ENCODE measurements at regions not wholly inside any gene's neighbourhood (a gene's known extent, or its start where the extent isn't known, plus 50 kb on each side); places are given as distances from the start of the nearest gene placed in this dataset.

DNA sequence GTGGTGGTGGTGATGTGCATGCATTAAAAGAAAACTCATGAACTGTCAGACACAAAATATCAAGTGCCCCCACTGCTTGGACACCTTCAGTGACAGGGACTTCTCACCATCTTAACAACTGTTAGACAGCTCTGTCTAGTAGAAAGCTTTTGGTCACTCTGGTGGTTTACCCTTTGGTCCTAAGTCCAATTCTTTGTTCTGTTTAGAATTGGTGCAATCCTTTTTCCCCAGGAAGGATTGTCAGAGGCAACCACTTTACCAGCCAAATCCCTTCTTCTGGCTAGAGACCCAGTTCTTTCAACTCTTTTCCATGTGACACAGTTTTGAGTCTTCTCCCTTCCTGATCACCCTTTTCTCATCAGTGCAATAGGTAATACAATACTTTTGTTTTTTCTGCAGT, 140.2 kb downstream of the SEC61B start:
- no peak for DNase-seq (ENCODE audit: low read depth in 1 of 2, low spot score in 1 of 2)

DNA sequence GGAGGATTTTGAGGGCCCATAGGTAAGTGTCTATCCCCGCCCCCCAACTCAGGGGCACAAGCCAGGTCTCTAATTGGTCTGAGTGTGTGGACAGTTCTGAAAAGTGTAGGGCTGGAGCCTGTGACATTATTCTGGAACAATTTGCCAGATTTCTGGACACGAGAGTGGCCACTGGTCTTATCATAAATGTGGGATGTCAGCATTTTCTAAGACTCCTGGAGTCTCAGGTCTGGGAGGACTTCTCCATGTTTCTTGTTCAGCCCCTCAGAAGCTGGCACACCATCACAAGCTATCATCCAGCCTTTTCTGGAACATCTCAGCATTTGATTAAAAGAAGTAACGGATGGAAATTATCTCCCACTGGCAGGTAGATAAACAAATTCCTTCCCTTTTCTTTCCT, 141.4 kb downstream of the SEC61B start:
- no peak for DNase-seq (ENCODE audit: low read depth in 1 of 2, low spot score in 1 of 2)

DNA sequence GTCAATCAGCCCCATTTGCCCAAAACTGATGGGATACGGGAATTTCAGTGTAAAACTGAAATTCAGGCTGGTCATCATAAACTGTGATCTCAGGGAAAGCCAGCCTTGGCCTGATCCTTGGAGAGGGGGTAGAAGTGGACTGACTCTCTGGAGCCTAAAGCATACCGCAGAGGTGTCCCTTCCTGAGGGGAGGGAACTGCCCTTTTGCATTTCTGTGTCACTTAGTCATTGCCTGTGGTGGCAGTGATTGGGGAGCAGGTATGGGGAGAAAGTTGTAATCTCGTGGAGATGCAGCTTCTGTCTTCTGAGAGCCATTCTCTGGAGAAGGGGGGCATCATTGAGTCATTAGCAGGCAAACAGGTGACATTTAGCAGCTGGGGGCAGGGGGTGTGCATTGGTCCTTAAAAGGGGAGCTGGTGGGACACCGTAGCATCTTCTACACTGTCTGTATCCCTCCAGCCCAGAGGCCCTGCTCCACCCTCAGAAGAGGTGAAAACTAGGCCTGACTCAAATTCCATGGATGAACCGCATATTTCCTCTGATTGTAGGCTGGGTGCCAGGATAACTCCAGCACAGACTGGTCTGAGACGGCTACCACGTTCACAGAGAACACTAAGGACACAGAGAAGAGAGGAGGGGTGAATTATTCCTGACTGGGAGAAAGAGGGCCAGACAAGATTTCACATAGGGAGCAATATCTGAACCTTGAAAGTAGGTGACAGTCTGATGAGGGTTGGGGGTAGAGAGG, 143.3 kb downstream of the SEC61B start:
- no peak for DNase-seq (ENCODE audit: low read depth in 1 of 2, low spot score in 1 of 2)

DNA sequence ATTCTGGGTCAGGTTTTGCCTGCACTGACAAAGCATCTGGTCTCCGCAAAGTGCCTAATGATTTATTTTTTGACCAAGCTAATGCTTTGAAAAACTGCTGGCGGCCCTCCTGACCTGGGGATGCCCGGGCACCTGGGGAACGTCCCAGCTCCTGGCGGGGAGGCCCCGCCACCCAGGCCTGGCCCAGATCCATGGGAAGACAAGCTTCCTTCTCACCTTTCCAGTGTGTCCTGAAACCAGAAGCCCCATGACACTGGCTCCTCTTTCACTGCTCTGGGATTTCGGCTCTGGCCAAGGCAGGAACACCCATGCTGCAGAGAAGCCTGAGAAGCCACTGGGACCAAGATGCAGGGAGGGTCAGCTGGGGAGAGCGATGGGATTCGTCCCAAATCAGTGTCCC, 144.1 kb downstream of the SEC61B start:
- DNase-seq (ENCODE audit: low read depth in 1 of 2, low spot score in 1 of 2) = no peak

DNA sequence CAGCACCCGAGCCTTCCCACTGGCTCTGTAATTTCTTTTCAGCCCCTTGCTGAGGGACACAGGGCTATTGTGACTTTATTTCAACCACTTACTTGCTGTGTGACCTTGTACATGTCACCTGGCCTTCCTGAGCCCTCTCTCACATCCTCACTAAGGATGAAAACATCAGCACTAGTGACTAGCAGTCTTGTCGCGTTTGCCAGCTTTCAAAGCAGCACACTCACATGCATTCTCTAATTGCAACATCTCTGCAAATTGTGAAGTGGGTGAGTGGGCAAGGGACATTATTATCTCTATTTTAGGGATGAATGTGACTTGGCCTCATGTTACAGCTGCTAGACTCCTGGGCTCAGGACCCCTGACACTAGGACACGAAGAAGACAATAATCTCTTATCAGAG, 144.5 kb downstream of the SEC61B start:
- no peak for DNase-seq (ENCODE audit: low read depth in 1 of 2, low spot score in 1 of 2)

DNA sequence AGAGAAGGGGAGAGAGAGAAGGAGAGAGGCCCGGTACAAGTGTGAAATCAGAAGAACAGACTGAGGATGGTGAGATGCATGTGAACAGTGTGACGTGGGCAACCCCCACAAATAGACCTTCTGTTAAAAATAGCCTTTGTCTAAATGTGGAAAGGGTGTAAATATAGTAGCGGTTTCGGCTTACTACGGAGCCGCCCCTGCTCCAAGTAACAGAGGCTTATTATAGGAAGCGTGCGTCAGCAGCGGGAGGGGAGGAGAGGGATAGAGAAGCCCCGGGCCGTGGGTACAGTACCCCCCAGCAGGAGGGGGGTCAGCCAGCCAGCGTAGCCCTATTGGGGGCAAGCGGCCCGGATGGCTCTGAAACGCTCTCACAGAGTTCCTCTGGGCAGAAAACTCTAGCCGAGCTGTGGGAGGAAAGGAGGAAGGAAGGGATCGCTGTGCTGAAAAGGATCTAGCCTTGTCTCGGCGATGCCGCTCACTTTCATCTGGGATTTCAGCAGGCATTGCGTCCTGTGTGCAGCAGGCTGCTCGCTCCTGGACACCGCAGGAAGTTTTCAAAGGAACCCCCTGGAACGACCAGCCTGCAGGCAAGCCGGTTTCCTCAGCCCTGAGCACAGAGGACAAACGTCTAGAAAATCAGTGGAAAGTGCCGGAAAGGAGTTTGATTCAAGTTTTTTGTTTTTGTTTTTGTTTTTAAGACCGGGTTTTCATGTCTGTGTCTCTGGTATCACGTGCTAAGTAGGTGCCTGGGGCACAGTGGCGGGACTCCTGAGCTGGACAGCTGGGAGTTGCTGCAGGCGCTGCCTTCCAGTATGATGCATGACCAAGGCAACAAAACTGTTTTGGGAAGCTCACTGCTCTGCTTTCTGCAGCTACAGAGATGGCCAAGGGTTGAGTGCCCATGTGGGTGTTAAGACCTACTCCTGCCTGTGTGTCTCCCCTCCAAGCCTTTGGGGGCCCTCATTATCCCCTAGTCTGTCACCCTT, 146.6 kb downstream of the SEC61B start:
- no peak for DNase-seq (ENCODE audit: low read depth in 1 of 2, low spot score in 1 of 2)

DNA sequence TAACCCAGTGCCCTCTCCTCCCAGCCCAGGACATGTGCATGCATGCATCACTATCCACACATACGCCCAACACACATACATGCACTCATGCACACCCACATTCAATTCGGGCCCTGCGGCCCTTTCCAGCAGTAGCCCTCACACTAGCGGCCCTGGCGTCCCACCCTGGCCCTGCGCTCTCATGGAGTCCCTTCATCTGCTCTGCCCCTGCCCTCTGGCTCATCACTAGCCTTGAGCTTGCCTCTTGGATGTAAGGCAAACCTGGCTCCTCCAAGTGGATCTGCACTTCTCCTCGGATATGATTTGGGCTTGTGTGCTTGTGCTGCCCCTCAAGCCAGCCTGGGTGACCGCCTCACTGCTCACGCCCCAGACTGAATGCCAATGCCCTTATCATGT, 147.2 kb downstream of the SEC61B start:
- no peak for DNase-seq (ENCODE audit: low read depth in 1 of 2, low spot score in 1 of 2)

DNA sequence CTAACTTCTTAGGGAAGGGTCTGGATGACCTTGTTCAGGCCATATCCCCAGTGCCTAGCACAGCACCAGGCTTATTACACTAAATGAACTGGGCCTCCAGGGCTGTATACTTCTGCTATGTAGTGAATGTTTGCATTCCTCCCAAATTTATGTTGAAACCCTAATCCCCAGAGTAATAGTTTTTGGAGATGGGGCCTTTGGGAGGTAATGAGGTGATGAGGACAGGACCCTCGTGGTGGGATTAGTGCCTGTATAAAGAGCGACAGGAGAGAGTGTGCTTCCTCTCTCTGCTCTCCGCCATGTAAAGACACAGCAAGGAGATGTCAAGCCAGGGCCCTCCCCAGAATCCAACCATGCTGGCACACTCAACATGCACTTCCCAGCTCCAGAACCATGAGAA, 148.3 kb downstream of the SEC61B start:
- no peak for DNase-seq (ENCODE audit: low read depth in 1 of 2, low spot score in 1 of 2)

DNA sequence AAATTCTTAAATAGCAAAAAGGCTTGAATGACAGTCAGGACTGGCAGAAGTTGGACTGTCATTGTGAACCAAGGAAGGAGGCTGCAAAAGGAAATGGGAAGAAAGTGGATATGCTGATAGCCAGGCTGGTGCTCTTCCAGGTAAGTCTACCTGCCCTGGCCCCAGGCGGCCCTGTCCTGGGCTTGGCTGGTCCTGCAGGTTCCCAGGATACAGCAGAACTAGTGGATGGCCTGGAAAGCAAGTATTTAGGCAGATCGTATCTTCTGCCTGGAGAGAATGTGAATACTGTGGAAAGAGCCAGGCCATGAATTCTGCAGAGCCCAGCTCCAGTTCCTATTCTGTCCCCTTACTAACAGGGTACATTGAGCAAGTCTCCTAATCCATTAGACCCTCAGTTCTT, 149.3 kb downstream of the SEC61B start:
- no peak for DNase-seq (ENCODE audit: low read depth in 1 of 2, low spot score in 1 of 2)

DNA sequence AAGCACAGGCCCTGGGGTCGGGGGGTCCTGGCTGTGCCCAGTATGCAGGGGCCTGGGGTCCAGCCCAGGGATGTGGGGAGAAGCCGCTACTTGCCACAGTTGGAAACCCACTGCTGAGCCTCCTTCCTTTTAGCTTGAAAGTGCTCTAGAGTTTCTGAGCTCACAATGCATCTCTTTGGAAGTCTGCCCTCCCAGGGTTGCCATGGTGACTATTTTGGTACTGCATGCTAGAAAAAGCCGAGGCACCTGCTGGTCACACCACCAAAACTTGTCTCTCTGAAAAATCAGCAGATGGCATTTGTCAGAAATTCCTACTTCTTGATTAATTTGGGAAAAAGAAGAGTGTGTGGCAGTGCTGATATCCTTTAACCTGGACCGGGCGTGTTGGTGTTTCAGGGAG, 151.8 kb downstream of the SEC61B start:
- no peak for DNase-seq (ENCODE audit: low read depth in 1 of 2, low spot score in 1 of 2)

DNA sequence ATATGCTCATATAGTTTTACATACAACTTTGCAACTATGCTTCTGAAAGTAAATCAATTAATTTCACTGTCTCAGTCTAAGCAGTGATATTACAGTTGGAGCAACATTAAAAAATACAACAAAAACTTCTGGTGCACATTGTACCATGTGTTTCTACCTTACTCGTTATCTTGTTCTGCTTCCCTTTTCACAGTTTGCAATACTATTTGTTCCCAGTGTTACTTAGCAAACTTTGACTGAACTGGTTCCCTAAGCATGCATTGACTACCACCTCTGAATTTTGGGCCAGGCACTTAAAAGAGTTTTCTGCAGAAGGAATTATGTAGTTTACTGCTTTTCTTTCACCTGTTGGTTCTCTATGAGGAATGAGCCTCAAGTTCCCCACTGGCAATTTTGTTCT, 152.7 kb downstream of the SEC61B start:
- DNase-seq (ENCODE audit: low read depth in 1 of 2, low spot score in 1 of 2) = no peak

DNA sequence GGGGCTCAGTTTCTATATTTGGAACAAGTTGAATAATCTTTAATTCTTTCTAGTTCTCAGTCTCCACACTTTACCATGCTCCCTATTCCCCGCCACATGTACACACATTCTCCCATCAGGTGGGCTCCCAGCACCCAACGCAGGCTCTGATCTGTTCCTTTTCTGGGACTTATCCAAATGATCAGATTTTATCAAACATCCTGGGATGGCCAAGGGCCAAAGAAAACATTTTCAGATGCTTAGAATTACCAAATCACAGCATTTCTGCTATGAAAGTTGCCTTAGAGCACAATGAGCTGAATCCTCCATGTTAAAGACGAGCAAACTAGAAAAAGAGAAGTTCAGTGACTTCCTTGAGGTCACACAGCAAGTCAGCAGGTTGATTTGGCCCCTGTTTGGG, 153.4 kb downstream of the SEC61B start:
- no peak for DNase-seq (ENCODE audit: low read depth in 1 of 2, low spot score in 1 of 2)

DNA sequence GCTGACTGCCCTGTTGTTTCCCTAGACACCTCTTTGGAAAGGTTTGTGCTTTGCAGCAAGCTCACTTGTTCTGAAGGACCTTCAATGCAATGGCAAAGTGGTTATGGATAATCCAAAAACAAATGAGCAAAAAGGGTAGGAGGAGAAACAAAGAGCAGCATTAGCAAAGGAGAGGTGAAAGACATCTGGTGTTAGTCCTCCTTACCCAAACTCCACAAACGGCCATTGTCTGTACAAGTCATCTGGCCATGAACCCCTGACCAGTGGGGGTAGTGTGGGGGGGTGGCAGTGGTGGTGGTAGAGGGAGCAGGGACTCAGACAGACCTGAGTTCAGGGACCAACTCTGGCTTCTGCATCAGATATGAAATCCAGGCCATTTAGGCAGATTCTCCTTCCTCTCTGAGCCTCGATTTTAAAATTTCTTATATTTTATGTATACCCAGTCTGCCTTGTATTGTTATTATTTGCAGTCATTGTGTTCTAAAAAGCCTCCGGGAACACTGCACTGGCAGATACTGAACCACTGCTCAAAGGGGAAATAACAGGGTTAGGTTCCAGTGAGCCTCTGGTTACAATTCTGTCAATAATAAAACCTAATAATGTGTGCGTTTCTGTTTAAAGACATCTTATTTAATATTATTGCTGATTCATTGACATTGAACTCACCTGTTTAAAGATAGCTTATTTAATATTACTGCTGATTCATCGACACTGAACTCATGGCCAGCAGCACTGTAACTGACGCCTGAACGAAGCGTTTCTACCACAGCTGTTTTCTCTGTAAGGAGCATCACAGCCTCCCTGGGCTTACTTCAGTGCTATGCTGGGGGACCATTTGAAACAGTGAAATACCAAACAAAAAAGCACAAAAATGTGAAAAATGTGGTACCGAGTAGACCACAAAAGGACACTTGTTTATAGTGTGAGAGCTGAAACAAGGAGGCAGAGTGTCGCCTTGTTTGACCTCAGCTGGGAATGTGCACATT, 156.0 kb downstream of the SEC61B start:
- no peak for DNase-seq (ENCODE audit: low read depth in 1 of 2, low spot score in 1 of 2)

DNA sequence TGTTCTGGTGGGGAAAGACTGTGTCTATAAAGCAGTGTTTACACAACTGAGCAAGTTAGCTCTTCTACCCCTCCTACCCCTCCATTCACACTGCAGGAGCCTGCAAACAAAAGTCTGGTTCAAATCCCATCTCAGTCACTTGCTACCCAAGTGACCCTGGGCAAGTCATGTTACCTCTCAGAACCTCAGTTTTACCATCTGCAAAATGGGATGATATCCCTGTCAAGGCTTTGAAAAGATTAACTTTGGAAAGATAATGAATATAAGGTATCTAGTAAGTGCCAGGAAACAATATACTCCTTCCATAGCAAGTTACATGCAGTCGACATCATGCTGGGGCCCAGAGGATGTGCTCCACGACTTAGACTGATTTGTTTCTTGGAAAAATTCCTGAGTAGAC, 161.5 kb downstream of the SEC61B start:
- DNase-seq (ENCODE audit: low read depth in 1 of 2, low spot score in 1 of 2) = no peak

DNA sequence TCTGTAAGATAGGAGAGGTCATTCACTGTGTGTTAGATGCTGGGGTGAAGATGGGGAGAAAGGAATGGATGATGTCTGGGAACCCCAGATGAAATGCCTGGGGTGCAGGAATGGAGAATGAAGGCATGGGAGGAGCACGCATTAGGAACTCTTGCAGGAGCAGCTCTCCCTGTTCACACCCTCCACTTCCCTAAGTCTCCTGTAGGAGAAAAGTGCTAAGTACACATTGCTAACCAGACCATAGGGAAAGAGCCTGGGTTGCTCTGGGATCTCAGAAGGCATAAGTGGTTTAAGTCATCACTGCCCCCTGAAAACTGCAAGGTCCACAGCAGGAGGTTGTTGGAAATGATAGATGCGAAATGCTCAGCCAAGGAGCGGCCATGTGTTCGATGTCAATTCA, 163.1 kb downstream of the SEC61B start:
- no peak for DNase-seq (ENCODE audit: low read depth in 1 of 2, low spot score in 1 of 2)

DNA sequence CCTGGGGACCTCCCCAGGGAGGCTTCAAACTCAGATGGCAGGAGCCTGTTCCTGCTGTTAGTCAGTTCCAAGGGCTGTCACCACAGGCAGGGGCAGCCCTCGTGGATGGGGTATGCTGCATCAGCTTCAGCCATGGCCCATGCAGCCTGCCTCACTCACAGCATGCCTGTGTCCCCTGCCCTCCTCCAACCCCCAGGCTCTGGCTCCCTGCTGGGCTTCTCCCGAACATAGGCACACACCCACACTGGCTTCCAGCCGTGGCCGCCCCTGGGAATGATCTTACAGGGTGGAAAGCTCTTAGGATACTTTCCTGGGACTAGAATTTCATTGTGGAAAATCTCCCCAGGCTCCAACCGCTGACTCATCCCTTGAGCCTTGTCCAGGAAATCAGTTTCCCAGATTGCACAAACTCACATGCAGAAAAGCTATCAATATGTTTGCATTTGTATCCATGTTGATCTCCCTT, 163.8 kb downstream of the SEC61B start:
- DNase-seq (ENCODE audit: low read depth in 1 of 2, low spot score in 1 of 2) = no peak

DNA sequence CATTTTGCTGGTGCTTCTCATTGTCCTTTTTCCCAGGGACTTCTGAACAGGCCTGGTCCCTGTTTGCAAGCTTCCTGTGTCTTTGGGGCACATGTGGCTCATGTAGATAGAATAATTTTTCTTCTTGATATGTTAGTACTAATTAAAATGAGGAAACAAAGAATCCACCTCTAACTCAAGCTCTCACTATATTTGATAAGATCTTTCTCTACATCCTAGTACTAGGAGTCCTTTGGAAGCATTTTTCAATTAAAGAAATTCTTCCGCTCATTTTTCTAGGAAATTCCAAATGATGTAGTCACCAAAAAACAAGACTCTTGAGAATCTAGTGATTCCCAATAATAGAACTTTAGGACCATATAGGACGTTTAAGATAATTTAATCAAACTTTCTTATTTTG, 165.3 kb downstream of the SEC61B start:
- no peak for DNase-seq (ENCODE audit: low read depth in 1 of 2, low spot score in 1 of 2)

DNA sequence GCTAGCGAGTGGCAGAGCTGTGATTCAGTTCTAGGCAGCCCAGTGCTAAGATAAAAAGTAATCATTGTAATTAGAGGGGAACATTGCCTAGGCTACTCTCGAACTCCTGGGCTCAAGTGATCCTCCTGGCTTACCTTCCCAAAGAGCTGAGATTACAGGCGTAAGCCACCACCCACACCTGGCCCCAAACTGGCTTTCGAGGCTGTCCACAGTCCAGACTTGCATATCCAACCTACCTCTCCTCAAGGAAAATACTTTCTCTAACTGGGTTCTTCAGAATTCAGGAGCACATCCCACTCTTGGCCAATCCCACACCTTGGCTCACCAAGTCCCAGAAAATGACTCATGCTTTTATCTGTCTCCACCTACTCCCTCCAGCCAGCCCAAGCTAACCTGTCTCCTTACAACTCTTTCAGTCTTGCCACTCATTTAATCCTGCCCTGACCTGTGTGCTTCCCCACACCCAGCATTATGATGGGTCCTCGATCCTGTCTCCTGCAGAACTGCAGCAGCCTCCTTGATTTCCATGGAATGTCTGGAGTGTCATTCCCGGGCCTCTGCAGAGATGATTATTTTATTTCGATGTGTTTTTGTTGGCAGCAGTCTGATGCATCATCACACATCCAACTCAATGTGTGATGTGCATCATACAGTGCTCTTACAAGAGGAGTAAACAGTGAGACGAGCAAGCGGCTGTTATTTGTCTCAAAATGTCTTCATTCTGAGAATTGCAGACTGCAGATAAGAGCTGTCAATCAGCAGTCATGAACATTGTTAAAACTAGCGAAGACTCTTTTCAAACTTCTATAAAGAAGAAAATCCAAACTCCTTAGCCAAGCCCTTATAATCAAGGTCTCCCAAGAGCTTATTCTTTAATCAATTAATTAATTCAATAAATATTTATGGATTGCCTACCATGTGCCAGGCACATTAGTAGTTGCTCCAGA, 167.3 kb downstream of the SEC61B start:
- no peak for DNase-seq (ENCODE audit: low read depth in 1 of 2, low spot score in 1 of 2)

DNA sequence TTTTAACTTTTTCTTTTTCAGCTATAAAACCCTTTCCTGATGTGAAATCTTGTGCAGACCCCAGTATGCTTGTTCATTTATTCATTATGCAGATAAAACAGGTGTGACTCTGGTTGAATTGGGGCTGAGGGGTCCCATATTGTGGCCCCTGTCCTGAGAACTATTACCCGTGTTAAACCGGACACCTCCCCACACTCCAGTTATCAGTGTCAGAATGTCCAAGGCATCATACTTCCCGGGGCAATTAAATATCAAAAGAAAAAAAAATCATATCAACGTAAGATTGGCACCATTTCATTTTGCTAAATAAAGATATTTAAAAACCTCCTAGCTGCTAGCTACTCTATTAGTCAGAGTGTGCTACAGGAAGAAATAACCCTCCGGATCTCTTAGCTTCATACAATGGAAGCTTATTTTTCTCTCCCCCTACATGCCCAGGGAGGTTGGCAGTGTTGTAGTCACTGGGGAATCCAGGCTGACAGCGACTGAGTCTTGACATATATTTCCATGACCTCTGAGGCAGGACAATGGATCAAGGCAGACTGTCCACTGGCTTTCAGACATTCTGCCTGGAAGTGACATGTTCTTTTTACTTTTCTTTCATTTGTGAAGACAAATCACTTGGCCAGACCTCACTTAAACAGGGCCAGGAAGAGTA, 170.0 kb downstream of the SEC61B start:
- DNase-seq (ENCODE audit: low read depth in 1 of 2, low spot score in 1 of 2) = no peak

All from stimulated activated CD4-positive, alpha-beta T cell treated with anti-CD3 and anti-CD28 coated beads, Interleukin-15, amount 100 ng/mL, for 1 hour (primary cell).